T-cell (primary cell): ENCODE measurements at regions not wholly inside any gene's neighbourhood (a gene's known extent, or its start where the extent isn't known, plus 50 kb on each side); places are given as distances from the start of the nearest gene placed in this dataset.

ENCODE experiments used
- ATAC-seq, 4 experiments: fragments of 200-7000 bp in 3 of 4; fragments of 150-1000 bp in 1 of 4; cut with Tn5 transposase; replicated peaks in 1 of 4; 1 replicate in 3 of 4; 2 replicates in 1 of 4; pipeline ENCODE4 v1.10.0; 2021; ENCODE audit warnings: moderate library complexity in 3 of 4, mild to moderate bottlenecking in 2 of 4, moderate number of reproducible peaks in 1 of 4
- CTCF ChIA-PET, 2 donors: fragments of 300-600 bp; sonication (Branson Sonifier 250); formaldehyde crosslinking; loops; one replicate each; lab custom pipeline; 2022; ENCODE audit warnings: antibody characterized with exemption in 2 of 2; lab: Charles Lee
- POLR2A ChIA-PET, 2 donors: fragments of 300-600 bp; sonication (Branson Sonifier 250); formaldehyde crosslinking; loops; one replicate each; lab custom pipeline; 2022; ENCODE audit warnings: antibody characterized with exemption in 2 of 2; lab: Charles Lee
- DNase-seq, 35 experiments: peaks; one replicate each; pipeline versions ENCODE4 v3.0.0 to v3.0.0-alpha.2; 2013 to 2023
- H3K27ac ChIP-seq: one replicate; pipeline ENCODE4 v1.5.1; 2013; ENCODE audit warnings: low read length
- H3K27me3 ChIP-seq, 2 experiments: replicated peaks in 1 of 2; 1 replicate in 1 of 2; 2 replicates in 1 of 2; pipeline versions ENCODE4 v1.6.1 to v1.7.0; 2013; ENCODE audit warnings: low read length in 1 of 2, mixed read lengths in 1 of 2; ENCODE audit not compliant: control insufficient read depth in 2 of 2, insufficient read depth in 2 of 2; ENCODE audit errors: extremely low read depth in 1 of 2
- H3K36me3 ChIP-seq, 2 donors: 1 replicate in 1 of 2; 2 replicates in 1 of 2; pipeline versions ENCODE4 v1.6.1 to v1.7.0; 2013; ENCODE audit warnings: low read length in 1 of 2; ENCODE audit not compliant: control insufficient read depth in 2 of 2, insufficient read depth in 1 of 2; ENCODE audit errors: extremely low read depth in 1 of 2
- H3K4me1 ChIP-seq, 2 experiments: 1 replicate in 1 of 2; 2 replicates in 1 of 2; pipeline versions ENCODE4 v1.6.1 to v1.7.0; 2013; ENCODE audit warnings: low read length in 2 of 2, mixed read lengths in 1 of 2; ENCODE audit not compliant: insufficient read depth in 2 of 2, control insufficient read depth in 1 of 2; ENCODE audit errors: extremely low read depth in 1 of 2
- H3K4me3 ChIP-seq, 2 donors: 1 replicate in 1 of 2; 2 replicates in 1 of 2; pipeline versions ENCODE4 v1.5.1 to v1.7.0; 2013; ENCODE audit warnings: mild to moderate bottlenecking in 2 of 2, low read length in 1 of 2, moderate library complexity in 1 of 2; ENCODE audit not compliant: control insufficient read depth in 1 of 2; ENCODE audit errors: extremely low read depth in 1 of 2
- H3K9me3 ChIP-seq: 2 replicates; pipeline ENCODE4 v1.7.0; 2013
- H3K27ac Mint-ChIP-seq, 2 donors: one replicate each; pipeline ENCODE4 v1.8.0; 2020 to 2021; ENCODE audit warnings: mild to moderate bottlenecking in 2 of 2, mixed read lengths in 2 of 2
- H3K27me3 Mint-ChIP-seq, 2 donors: one replicate each; pipeline ENCODE4 v1.8.0; 2021 to 2022; ENCODE audit warnings: mixed read lengths in 2 of 2
- H3K36me3 Mint-ChIP-seq: one replicate; pipeline ENCODE4 v1.8.0; 2021; ENCODE audit warnings: mixed read lengths
- H3K4me1 Mint-ChIP-seq, 3 donors: one replicate each; pipeline ENCODE4 v1.8.0; 2020 to 2022; ENCODE audit warnings: mixed read lengths in 3 of 3, mild to moderate bottlenecking in 1 of 3
- H3K4me3 Mint-ChIP-seq, 3 donors: one replicate each; pipeline ENCODE4 v1.8.0; 2020 to 2022; ENCODE audit warnings: mild to moderate bottlenecking in 3 of 3, mixed read lengths in 3 of 3, moderate library complexity in 3 of 3
- H3K9me3 Mint-ChIP-seq, 3 donors: one replicate each; pipeline ENCODE4 v1.8.0; 2020 to 2022; ENCODE audit warnings: mixed read lengths in 3 of 3
- WGBS: methylation state at CpG from one replicate; pipeline ENCODE4 v1.1.5; 2013; ENCODE audit warnings: missing lambda C conversion rate; ENCODE audit not compliant: insufficient coverage; 5-methylcytosine and 5-hydroxymethylcytosine counted together

- H3K4me3 ChIP-seq: no peak overlapping the region
- 83% methylated on average over 6 of the region's 7 CpGs for WGBS
- no peak for ATAC-seq
- Mint-ChIP-seq H3K4me3 (no peak overlapping the region), H3K27me3 (peaks cover 8 to 11% of the 10 kb centered on the region in 2 donors), H3K36me3 (no peaks in the 10 kb centered on the region), H3K4me1 (no peaks in the 10 kb centered on the region), H3K9me3 (no peaks in the 10 kb centered on the region), H3K27ac (no peak overlapping the region)
- H3K27ac ChIP-seq: no peak overlapping the region
- POLR2A ChIA-PET: no interaction called here
- H3K27me3 ChIP-seq: peaks cover 0 to 9% of the 10 kb centered on the region in 2 experiments
- H3K36me3 ChIP-seq: no peaks in the 10 kb centered on the region
- no peak for DNase-seq
- CTCF ChIA-PET: no interaction called here
- no peaks in the 10 kb centered on the region for H3K9me3 ChIP-seq
- no peaks in the 10 kb centered on the region for H3K4me1 ChIP-seq
These were observed 111.5 kb downstream of the TTC32 start for GRCh38 chr2:19790291-19790690.

DNA sequence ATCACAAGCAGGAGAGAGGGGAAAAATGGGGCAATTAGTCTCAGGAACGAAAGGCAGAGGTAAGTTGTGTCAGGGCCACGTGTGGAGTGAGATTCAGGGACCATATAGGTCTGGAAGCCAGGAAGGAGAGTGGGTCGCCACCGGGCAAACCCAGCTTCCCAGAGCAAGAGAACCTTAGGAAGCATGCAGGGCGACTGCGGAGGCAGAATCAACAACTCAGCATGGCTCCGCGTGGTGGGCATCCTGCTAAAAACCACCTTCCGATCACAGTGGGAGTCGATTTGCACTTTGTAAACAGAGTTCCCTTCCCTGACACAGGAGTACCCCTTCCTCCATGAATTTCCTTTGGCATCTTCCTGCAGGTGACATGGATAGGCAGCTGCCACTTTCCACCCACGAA, 114.6 kb downstream of the TTC32 start:
- POLR2A ChIA-PET: no interaction called here
- no peak for ATAC-seq

DNA sequence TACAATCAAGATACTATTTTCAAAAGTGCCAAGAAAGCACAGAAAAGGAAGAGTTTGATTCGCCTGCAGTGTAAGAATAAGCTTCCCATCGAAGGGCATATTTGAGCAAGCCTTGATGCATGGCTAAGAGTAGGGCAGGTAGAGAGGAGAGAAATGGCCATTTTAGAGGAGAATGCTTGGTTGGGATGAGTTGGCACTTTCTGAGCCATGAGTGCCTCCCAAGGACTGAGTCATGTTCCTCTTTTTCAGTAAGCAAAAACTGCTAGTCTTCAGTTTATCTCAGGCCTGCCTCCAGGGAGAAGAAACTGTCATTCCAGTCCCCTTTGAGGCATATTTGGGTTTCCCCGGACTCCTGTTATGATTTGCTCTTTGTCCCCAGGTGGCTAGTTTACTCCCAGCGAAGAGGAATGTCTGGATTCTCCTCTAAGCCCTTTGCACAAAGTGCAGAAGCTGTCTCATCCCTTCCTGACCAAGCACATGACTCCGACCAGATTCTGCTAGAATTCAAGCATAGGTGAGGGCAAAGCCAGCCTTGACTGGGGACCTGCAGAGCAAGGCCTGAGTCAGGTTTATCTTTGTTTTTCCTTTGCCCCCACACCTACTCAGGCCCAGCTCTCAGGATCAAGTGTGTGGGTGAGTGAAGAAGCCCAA, 115.2 kb downstream of the TTC32 start:
- Mint-ChIP-seq H3K4me1 (no peaks in the 10 kb centered on the region), H3K27ac (no peak overlapping the region), H3K4me3 (no peak overlapping the region), H3K36me3 (no peaks in the 10 kb centered on the region), H3K27me3 (peaks cover 10 to 12% of the 10 kb centered on the region in 2 donors), H3K9me3 (peaks cover 0 to 4% (median 0%) of the 10 kb centered on the region in 3 donors)
- ChIA-PET CTCF (no interaction called here), POLR2A (no interaction called here)
- no peak for DNase-seq
- WGBS: 58% methylated on average over 5 of the region's 5 CpGs
- ATAC-seq: no peak
- H3K4me1 ChIP-seq: no peaks in the 10 kb centered on the region
- H3K4me3 ChIP-seq: no peak overlapping the region
- no peak overlapping the region for H3K27ac ChIP-seq
- H3K27me3 ChIP-seq: peaks cover 0 to 12% of the 10 kb centered on the region in 2 experiments
- H3K36me3 ChIP-seq: no peaks in the 10 kb centered on the region
- H3K9me3 ChIP-seq: no peaks in the 10 kb centered on the region

More for the DNA sequence above, 114.6 kb downstream of the TTC32 start:
- no peaks in the 10 kb centered on the region for H3K4me1 Mint-ChIP-seq
- Histone ChIP-seq H3K4me1 (no peaks in the 10 kb centered on the region), H3K9me3 (no peaks in the 10 kb centered on the region), H3K27ac (no peak overlapping the region), H3K27me3 (peaks cover 0 to 12% of the 10 kb centered on the region in 2 experiments), H3K4me3 (no peak overlapping the region), H3K36me3 (no peaks in the 10 kb centered on the region)
- H3K27ac Mint-ChIP-seq: no peak overlapping the region
- H3K9me3 Mint-ChIP-seq: peaks cover 0 to 4% (median 0%) of the 10 kb centered on the region in 3 donors
- 65% methylated on average over 11 of the region's 11 CpGs for WGBS
- no peak for DNase-seq
- CTCF ChIA-PET: no interaction called here
- H3K36me3 Mint-ChIP-seq: no peaks in the 10 kb centered on the region
- H3K4me3 Mint-ChIP-seq: no peak overlapping the region
- peaks cover 10 to 12% of the 10 kb centered on the region in 2 donors for H3K27me3 Mint-ChIP-seq

- no peak overlapping the region for H3K4me3 Mint-ChIP-seq
- Histone ChIP-seq H3K4me3 (no peak overlapping the region), H3K36me3 (no peaks in the 10 kb centered on the region), H3K27me3 (peaks cover 0 to 12% of the 10 kb centered on the region in 2 experiments), H3K9me3 (no peaks in the 10 kb centered on the region), H3K27ac (no peak overlapping the region), H3K4me1 (no peaks in the 10 kb centered on the region)
- H3K27me3 Mint-ChIP-seq: peaks cover 10 to 12% of the 10 kb centered on the region in 2 donors
- no peaks in the 10 kb centered on the region for H3K36me3 Mint-ChIP-seq
- H3K27ac Mint-ChIP-seq: no peak overlapping the region
- ChIA-PET CTCF (no interaction called here), POLR2A (no interaction called here)
- WGBS: 94% methylated on average over 3 of the region's 4 CpGs
- no peaks in the 10 kb centered on the region for H3K4me1 Mint-ChIP-seq
- ATAC-seq (no peak), DNase-seq (no peak)
- peaks cover 0 to 4% (median 0%) of the 10 kb centered on the region in 3 donors for H3K9me3 Mint-ChIP-seq
These were observed 115.9 kb downstream of the TTC32 start for GRCh38 chr2:19785867-19786266.

- 82% methylated on average over 1 of the region's 7 CpGs for WGBS
- no peak for DNase-seq
- H3K27me3 Mint-ChIP-seq: peaks cover 10 to 12% of the 10 kb centered on the region in 2 donors
- no peak overlapping the region for H3K27ac Mint-ChIP-seq
- Histone ChIP-seq H3K27ac (no peak overlapping the region), H3K4me1 (no peaks in the 10 kb centered on the region), H3K9me3 (no peaks in the 10 kb centered on the region), H3K36me3 (no peaks in the 10 kb centered on the region), H3K27me3 (peaks cover 0 to 12% of the 10 kb centered on the region in 2 experiments), H3K4me3 (no peak overlapping the region)
- CTCF ChIA-PET: no interaction called here
- POLR2A ChIA-PET: no interaction called here
- no peaks in the 10 kb centered on the region for H3K4me1 Mint-ChIP-seq
- no peak overlapping the region for H3K4me3 Mint-ChIP-seq
- no peaks in the 10 kb centered on the region for H3K36me3 Mint-ChIP-seq
- peaks cover 0 to 4% (median 0%) of the 10 kb centered on the region in 3 donors for H3K9me3 Mint-ChIP-seq
- no peak for ATAC-seq
These were observed 116.3 kb downstream of the TTC32 start for GRCh38 chr2:19785447-19785846.

- ATAC-seq (no peak), DNase-seq (no peak)
- Histone ChIP-seq H3K4me1 (no peaks in the 10 kb centered on the region), H3K4me3 (no peak overlapping the region), H3K9me3 (no peaks in the 10 kb centered on the region), H3K27ac (no peak overlapping the region), H3K36me3 (no peaks in the 10 kb centered on the region), H3K27me3 (peaks cover 0 to 6% of the 10 kb centered on the region in 2 experiments)
- Mint-ChIP-seq H3K27me3 (peaks cover 10 to 12% of the 10 kb centered on the region in 2 donors), H3K27ac (no peak overlapping the region), H3K4me3 (no peak overlapping the region), H3K4me1 (no peaks in the 10 kb centered on the region), H3K9me3 (peaks cover 0 to 4% (median 0%) of the 10 kb centered on the region in 3 donors), H3K36me3 (no peaks in the 10 kb centered on the region)
- ChIA-PET CTCF (no interaction called here), POLR2A (no interaction called here)
- 100% methylated on average over 1 of the region's 5 CpGs for WGBS
These were observed 117.3 kb downstream of the TTC32 start for GRCh38 chr2:19784456-19784855.
